ENCODE measurements at regions not wholly inside any gene's neighbourhood (a gene's known extent, or its start where the extent isn't known, plus 50 kb on each side); places are given as distances from the start of the nearest gene placed in this dataset.

DNA sequence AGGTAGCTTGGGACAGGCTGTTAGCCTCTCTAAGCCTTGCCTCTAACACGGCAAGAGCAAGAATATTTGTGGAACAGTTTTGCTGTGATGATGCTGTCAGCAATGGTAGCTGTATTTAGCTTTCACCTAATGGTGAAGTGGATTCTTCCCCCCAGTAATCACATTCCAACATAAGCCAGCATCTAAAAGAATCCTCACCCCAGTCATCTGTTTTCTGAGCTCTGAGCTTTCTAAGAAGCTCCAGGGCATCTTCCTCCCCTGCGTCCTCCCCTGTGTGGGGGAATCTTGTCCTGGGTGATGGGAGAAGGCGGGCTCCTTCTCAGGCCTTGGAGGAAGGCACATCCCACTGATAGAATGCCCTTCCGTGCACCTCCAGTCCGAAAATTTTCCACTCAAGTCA, 367.6 kb downstream of the BRD1 start:
- Histone ChIP-seq H3K4me2 (ENCODE audit: low read length) (no peak overlapping the region), H3K27ac (ENCODE audit: low read length) (no peak overlapping the region), H3K36me3 (ENCODE audit: low read depth, low read length) (no peaks in the 10 kb centered on the region), H2AFZ (ENCODE audit: low read length) (no peak overlapping the region), H3K9me2 (replicated peaks; ENCODE audit: low read length) (no peaks in the 10 kb centered on the region), H4K20me1 (ENCODE audit: low read length) (no peaks in the 10 kb centered on the region), H3K4me3 (ENCODE audit: low read length) (no peak overlapping the region), H3K79me2 (ENCODE audit: low read length) (no peaks in the 10 kb centered on the region), H3K9ac (ENCODE audit: low read length) (no peak overlapping the region), H3K27me3 (ENCODE audit: low read length) (peaks cover 81% of the 10 kb centered on the region), H3K9me3 (ENCODE audit: low read length) (no peaks in the 10 kb centered on the region), H3K4me1 (ENCODE audit: insufficient read depth, low read length) (no peaks in the 10 kb centered on the region), H3F3A (ENCODE audit: low read length, unreplicated experiment) (no peaks in the 10 kb centered on the region)
- no TSS peak for BruUV-seq (replicated peaks)
- no peak for ATAC-seq
- TF ChIP-seq EZH2phosphoT487 (IDR thresholded peaks at IDR 0.05; ENCODE audit: borderline replicate concordance, low read length) (no peak), EZH2 (IDR thresholded peaks at IDR 0.05; ENCODE audit: low read length, unreplicated experiment) (no peak)
- TF ChIP-seq, protein P1, sequence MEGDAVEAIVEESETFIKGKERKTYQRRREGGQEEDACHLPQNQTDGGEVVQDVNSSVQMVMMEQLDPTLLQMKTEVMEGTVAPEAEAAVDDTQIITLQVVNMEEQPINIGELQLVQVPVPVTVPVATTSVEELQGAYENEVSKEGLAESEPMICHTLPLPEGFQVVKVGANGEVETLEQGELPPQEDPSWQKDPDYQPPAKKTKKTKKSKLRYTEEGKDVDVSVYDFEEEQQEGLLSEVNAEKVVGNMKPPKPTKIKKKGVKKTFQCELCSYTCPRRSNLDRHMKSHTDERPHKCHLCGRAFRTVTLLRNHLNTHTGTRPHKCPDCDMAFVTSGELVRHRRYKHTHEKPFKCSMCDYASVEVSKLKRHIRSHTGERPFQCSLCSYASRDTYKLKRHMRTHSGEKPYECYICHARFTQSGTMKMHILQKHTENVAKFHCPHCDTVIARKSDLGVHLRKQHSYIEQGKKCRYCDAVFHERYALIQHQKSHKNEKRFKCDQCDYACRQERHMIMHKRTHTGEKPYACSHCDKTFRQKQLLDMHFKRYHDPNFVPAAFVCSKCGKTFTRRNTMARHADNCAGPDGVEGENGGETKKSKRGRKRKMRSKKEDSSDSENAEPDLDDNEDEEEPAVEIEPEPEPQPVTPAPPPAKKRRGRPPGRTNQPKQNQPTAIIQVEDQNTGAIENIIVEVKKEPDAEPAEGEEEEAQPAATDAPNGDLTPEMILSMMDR (conservative IDR thresholded peaks at IDR 0.05; ENCODE audit: low read depth, low read length) = no peak
- intact Hi-C loops (cut with micrococcal nuclease) = no loop called here
- ChIA-PET CTCF (no interaction called here), POLR2A (ENCODE audit: unreplicated experiment) (no interaction called here)
- no peak for DNase-seq

DNA sequence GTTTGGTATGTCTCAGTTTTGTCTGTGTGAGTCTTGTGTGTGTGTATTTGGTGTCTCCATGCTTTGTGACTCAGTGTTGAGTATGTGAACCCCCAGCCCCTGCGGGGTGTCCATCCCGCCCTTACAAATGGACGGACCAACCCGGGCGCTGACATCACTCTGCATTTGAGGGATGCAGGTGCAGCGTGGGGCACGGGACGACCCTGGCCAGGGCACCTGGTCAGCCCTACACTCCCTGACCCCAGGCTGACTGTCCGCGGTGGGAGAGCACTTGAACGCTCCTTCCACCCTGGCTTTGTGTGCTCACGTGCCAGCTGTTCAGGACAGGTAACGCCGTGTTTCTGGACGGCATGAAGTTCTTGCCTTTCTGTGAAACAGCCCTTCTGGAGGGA, 369.0 kb downstream of the BRD1 start:
- H3K79me2 ChIP-seq (ENCODE audit: low read length) = no peaks in the 10 kb centered on the region
- no peaks in the 10 kb centered on the region for H3K4me1 ChIP-seq (ENCODE audit: insufficient read depth, low read length)
- TF ChIP-seq EZH2 (IDR thresholded peaks at IDR 0.05; ENCODE audit: low read length, unreplicated experiment) (no peak), EZH2phosphoT487 (IDR thresholded peaks at IDR 0.05; ENCODE audit: borderline replicate concordance, low read length) (no peak)
- TF ChIP-seq, protein P1 (conservative IDR thresholded peaks at IDR 0.05; ENCODE audit: low read depth, low read length) = no peak
- no peak overlapping the region for H2AFZ ChIP-seq (ENCODE audit: low read length)
- no peak overlapping the region for H3K27ac ChIP-seq (ENCODE audit: low read length)
- H3K4me2 ChIP-seq (ENCODE audit: low read length) = no peak overlapping the region
- peaks cover 83% of the 10 kb centered on the region for H3K27me3 ChIP-seq (ENCODE audit: low read length)
- H3K9me3 ChIP-seq (ENCODE audit: low read length) = no peaks in the 10 kb centered on the region
- ChIA-PET CTCF (no interaction called here), POLR2A (ENCODE audit: unreplicated experiment) (no interaction called here)
- H3F3A ChIP-seq (ENCODE audit: low read length, unreplicated experiment) = no peaks in the 10 kb centered on the region
- BruUV-seq (replicated peaks) = no TSS peak
- ATAC-seq = no peak
- H3K9me2 ChIP-seq (replicated peaks; ENCODE audit: low read length) = no peaks in the 10 kb centered on the region
- no peaks in the 10 kb centered on the region for H4K20me1 ChIP-seq (ENCODE audit: low read length)
- no peaks in the 10 kb centered on the region for H3K36me3 ChIP-seq (ENCODE audit: low read depth, low read length)
- no peak overlapping the region for H3K9ac ChIP-seq (ENCODE audit: low read length)
- intact Hi-C loops (cut with micrococcal nuclease) = no loop called here
- DNase-seq = no peak
- no peak overlapping the region for H3K4me3 ChIP-seq (ENCODE audit: low read length)

DNA sequence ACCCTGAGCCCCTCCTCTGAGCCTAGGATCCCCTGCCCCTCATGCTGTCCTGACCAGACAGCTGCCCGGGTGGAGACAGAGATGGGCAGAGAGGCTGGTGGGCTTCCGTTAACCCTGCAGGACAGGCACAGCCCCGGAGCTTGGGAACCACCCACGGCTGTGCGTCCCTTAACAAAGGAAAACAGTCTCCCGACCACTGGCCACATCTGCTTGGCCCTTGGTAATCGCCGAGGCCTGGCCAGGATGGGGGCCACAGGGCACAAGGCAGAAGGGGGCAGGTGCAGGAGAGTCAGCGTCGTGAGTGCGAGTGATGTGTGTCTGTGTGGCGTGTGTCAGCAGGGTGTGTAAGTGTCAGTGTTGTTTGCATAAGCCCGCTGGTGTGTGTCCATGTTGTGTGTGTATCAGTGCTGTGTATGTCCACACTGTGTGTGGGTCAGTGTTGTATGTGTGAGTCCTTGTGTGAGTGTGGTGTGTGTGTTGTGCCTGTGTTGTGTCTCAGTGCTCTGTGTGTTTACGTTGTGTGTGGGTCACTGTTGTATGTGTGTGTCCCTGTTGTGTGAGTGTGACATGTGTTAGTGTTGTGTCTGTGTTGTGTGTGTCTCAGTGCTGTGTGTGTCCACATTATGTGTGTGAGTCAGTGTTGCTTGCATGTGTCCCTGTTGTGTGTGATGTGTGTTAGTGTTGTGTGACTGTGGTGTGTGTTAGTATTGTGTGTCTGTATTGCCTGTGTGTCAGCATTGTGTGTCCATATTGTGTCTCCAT, 369.5 kb downstream of the BRD1 start:
- H3K27ac ChIP-seq (ENCODE audit: low read length) = no peak overlapping the region
- no peaks in the 10 kb centered on the region for H4K20me1 ChIP-seq (ENCODE audit: low read length)
- no peak for DNase-seq
- no peak overlapping the region for H3K9ac ChIP-seq (ENCODE audit: low read length)
- no peak overlapping the region for H2AFZ ChIP-seq (ENCODE audit: low read length)
- no peaks in the 10 kb centered on the region for H3K4me1 ChIP-seq (ENCODE audit: insufficient read depth, low read length)
- TF ChIP-seq EZH2phosphoT487 (IDR thresholded peaks at IDR 0.05; ENCODE audit: borderline replicate concordance, low read length) (no peak), EZH2 (IDR thresholded peaks at IDR 0.05; ENCODE audit: low read length, unreplicated experiment) (no peak)
- TF ChIP-seq, protein P1 (conservative IDR thresholded peaks at IDR 0.05; ENCODE audit: low read depth, low read length) = no peak
- H3K36me3 ChIP-seq (ENCODE audit: low read depth, low read length) = no peaks in the 10 kb centered on the region
- no peaks in the 10 kb centered on the region for H3K9me3 ChIP-seq (ENCODE audit: low read length)
- ChIA-PET POLR2A (ENCODE audit: unreplicated experiment) (no interaction called here), CTCF (no interaction called here)
- H3K9me2 ChIP-seq (replicated peaks; ENCODE audit: low read length) = no peaks in the 10 kb centered on the region
- no TSS peak for BruUV-seq (replicated peaks)
- H3K27me3 ChIP-seq (ENCODE audit: low read length) = peaks cover 82% of the 10 kb centered on the region
- no peak overlapping the region for H3K4me2 ChIP-seq (ENCODE audit: low read length)
- no peaks in the 10 kb centered on the region for H3K79me2 ChIP-seq (ENCODE audit: low read length)
- no peak for ATAC-seq
- no peak overlapping the region for H3K4me3 ChIP-seq (ENCODE audit: low read length)
- H3F3A ChIP-seq (ENCODE audit: low read length, unreplicated experiment) = no peaks in the 10 kb centered on the region
- intact Hi-C loops (cut with micrococcal nuclease) = no loop called here

All from PC-3 (cell line).